ENCODE measurements at regions not wholly inside any gene's neighbourhood (a gene's known extent, or its start where the extent isn't known, plus 50 kb on each side); places are given as distances from the start of the nearest gene placed in this dataset.
A peak's percentile ranks its signal among the peaks of the same experiment; 100 is the strongest.
"Not testable (repeated sequence)": the region's sequence is repeated elsewhere in the genome, so short reads cannot be mapped to it uniquely, and the experiment has no call there.

DNA sequence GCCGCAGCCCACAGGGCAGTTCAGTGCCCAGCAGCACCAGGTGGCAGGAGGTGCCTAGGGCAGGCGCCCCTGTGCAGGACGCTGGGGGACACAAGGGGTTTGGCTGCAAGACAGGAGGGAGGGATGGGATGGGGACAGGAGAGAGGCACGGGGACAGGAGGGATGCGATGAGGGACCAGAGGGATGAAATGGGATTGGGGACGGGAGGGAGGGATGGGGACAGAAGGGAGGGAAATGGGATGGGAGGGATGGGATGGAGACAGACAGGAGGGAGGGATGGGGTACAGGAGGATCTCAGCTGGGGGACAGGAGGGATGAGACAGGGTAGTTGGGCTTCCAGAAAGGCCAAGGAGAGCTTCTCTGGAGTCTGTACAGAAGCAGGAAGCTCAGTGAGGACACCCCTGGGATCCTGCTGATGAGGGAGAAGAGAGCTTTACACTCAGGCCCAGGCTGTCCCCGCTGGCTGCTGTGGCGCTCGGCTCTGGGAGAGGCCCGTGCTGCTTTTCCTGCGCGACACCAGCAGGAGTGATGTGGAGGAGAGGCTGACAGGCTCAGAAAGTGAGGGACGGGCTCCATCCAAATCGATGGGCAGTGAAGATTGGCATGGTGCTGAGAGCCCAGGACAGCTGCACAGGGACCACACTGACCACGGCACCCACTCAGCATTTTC lies 400.8 kb downstream of the SMOC2 start:
- no peak overlapping the region for H3K4me3 ChIP-seq (ENCODE audit: low read depth, poor library complexity, severe bottlenecking)
- DNase-seq (ENCODE audit: low spot score in 2 of 2), result no peak
- TF ChIP-seq POLR2A (IDR thresholded peaks at IDR 0.05), result no peak
- TF ChIP-seq, protein P1, sequence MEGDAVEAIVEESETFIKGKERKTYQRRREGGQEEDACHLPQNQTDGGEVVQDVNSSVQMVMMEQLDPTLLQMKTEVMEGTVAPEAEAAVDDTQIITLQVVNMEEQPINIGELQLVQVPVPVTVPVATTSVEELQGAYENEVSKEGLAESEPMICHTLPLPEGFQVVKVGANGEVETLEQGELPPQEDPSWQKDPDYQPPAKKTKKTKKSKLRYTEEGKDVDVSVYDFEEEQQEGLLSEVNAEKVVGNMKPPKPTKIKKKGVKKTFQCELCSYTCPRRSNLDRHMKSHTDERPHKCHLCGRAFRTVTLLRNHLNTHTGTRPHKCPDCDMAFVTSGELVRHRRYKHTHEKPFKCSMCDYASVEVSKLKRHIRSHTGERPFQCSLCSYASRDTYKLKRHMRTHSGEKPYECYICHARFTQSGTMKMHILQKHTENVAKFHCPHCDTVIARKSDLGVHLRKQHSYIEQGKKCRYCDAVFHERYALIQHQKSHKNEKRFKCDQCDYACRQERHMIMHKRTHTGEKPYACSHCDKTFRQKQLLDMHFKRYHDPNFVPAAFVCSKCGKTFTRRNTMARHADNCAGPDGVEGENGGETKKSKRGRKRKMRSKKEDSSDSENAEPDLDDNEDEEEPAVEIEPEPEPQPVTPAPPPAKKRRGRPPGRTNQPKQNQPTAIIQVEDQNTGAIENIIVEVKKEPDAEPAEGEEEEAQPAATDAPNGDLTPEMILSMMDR (IDR thresholded peaks at IDR 0.05), result no peak
- intact Hi-C loops (cut with DNase I; ENCODE audit: low total_unique reads), result no loop called here
- whole genome bisulfite sequencing, 2 donors, result 74 to 80% methylated on average over 14 to 15 of the region's 15 CpGs

DNA sequence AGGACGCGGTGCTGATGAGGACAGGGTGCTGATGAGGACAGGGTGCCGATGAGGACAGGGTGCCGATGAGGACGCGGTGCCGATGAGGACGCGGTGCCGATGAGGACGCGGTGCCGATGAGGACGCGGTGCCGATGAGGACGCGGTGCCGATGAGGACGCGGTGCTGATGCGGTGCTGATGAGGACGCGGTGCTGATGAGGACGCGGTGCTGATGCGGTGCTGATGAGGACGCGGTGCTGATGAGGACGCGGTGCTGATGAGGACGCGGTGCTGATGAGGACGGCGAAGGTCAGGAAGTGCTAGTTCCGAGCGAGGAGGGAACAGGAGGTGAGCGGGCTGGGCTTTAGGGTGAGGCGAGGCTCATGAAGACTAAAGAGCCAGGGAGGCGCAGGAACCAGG lies 399.9 kb downstream of the SMOC2 start:
- H3K4me3 ChIP-seq (ENCODE audit: low read depth, poor library complexity, severe bottlenecking); intact Hi-C loops (cut with DNase I; ENCODE audit: low total_unique reads): not testable (repeated sequence)
- DNase-seq (ENCODE audit: low spot score in 2 of 2), result peak in 1 of 2 donors; percentile 68

GRCh38 chr6:168840299-168840698 lies 399.3 kb downstream of the SMOC2 start:
- DNase-seq (ENCODE audit: low spot score in 2 of 2); H3K4me3 ChIP-seq (ENCODE audit: low read depth, poor library complexity, severe bottlenecking); intact Hi-C loops (cut with DNase I; ENCODE audit: low total_unique reads): not testable (repeated sequence)
- 83 to 86% methylated on average over 12 to 18 of the region's 25 CpGs for WGBS, 2 donors

More for the DNA sequence above, 399.9 kb downstream of the SMOC2 start:
- WGBS, 2 donors, result 68 to 84% methylated on average over 37 to 39 of the region's 40 CpGs

GRCh38 chr6:168838037-168838399 lies 397.0 kb downstream of the SMOC2 start:
- no peak for TF ChIP-seq POLR2A (IDR thresholded peaks at IDR 0.05)
- TF ChIP-seq, protein P1 (IDR thresholded peaks at IDR 0.05), result no peak
- intact Hi-C loops (cut with DNase I; ENCODE audit: low total_unique reads), result no loop called here
- no peak for DNase-seq (ENCODE audit: low spot score in 2 of 2)
- no peak overlapping the region for H3K4me3 ChIP-seq (ENCODE audit: low read depth, poor library complexity, severe bottlenecking)
- 75 to 76% methylated on average over 15 of the region's 15 CpGs for WGBS, 2 donors

DNA sequence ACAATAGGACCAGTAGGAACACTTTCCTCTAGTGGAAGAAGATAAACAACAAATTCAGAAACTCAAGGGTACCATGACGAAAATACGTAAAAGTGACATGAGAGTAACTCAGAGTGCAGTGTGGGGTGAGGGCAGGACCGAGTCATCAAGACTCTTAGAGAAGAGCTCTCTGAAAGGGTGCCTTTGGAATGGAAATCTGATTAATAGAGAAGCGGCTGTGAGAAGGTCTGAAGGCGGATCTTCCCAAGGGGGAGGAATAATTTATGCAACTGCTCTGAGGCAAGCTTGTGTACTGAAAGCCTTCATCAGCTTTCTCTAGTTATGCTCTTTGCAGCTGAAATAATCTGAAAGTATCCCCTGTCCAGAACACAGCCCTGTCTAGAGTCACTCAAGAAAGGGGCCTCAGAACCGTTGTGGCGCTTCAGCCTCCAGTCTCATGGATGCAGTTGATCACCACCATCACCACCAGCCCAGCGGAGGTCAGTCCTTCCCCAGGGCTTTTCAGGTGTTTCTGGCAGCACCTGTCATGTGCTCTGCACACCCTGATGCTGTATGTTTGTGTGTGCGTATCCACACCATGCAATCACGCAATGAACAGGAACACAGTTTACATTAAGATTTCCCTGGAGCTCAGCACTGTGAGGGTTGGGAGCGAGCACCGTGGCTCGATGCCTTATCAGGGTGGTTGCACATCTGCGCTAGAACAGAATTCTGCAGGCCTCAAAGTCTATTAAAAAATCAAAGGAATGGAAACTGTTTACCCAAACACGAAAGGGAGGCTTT lies 396.5 kb downstream of the SMOC2 start:
- intact Hi-C loops (cut with DNase I; ENCODE audit: low total_unique reads), result no loop called here
- 79 to 82% methylated on average over 15 of the region's 15 CpGs for WGBS, 2 donors
- H3K4me3 ChIP-seq (ENCODE audit: low read depth, poor library complexity, severe bottlenecking), result no peak overlapping the region
- DNase-seq (ENCODE audit: low spot score in 2 of 2), result no peak
- no peak for TF ChIP-seq POLR2A (IDR thresholded peaks at IDR 0.05)
- TF ChIP-seq, protein P1 (IDR thresholded peaks at IDR 0.05), result no peak

- intact Hi-C loops (cut with DNase I; ENCODE audit: low total_unique reads), result no loop called here
- no peak for DNase-seq (ENCODE audit: low spot score in 2 of 2)
- TF ChIP-seq, protein P1 (IDR thresholded peaks at IDR 0.05), result no peak
- no peak overlapping the region for H3K4me3 ChIP-seq (ENCODE audit: low read depth, poor library complexity, severe bottlenecking)
- WGBS, 2 donors, result 79 to 82% methylated on average over 9 of the region's 9 CpGs
These were observed 395.0 kb downstream of the SMOC2 start for GRCh38 chr6:168835991-168836390.
